Uterus (tissue), 3 donors: ENCODE measurements at regions not wholly inside any gene's neighbourhood (a gene's known extent, or its start where the extent isn't known, plus 50 kb on each side); places are given as distances from the start of the nearest gene placed in this dataset.

ENCODE experiments used
- DNase-seq, 2 donors: peaks; one replicate each; pipeline ENCODE4 v3.0.0-alpha.2; 2019 to 2020
- H3K27ac ChIP-seq, 2 donors: fragments of 200-600 bp; sonication (generic); 1 replicate in 1 of 2; 2 replicates in 1 of 2; pipeline ENCODE4 v1.5.1; 2016 to 2018
- H3K27me3 ChIP-seq, 2 donors: fragments of 200-600 bp; sonication (generic); one replicate each; pipeline ENCODE4 v1.5.1; 2018 to 2019; ENCODE audit warnings: control low read depth in 1 of 2
- H3K36me3 ChIP-seq, 2 donors: fragments of 200-600 bp; sonication (generic); one replicate each; pipeline ENCODE4 v1.5.1; 2019; ENCODE audit warnings: control low read depth in 1 of 2
- H3K4me1 ChIP-seq, 2 donors: fragments of 200-600 bp; sonication (generic); one replicate each; pipeline ENCODE4 v1.5.1; 2018 to 2019; ENCODE audit warnings: control low read depth in 1 of 2
- H3K4me3 ChIP-seq, 2 donors: fragments of 200-600 bp; sonication (generic); 1 replicate in 1 of 2; 2 replicates in 1 of 2; pipeline ENCODE4 v1.5.1; 2018 to 2019; ENCODE audit warnings: mild to moderate bottlenecking in 1 of 2
- H3K9me3 ChIP-seq, 2 donors: fragments of 200-600 bp; sonication (generic); one replicate each; pipeline ENCODE4 v1.5.1; 2019; ENCODE audit warnings: control low read depth in 1 of 2
- CTCF ChIP-seq, 4 experiments: fragments of 200-600 bp in 2 of 4; fragments of 450-650 bp in 2 of 4; sonication (generic) in 2 of 4; IDR thresholded peaks; one replicate each; pipeline ENCODE4 v1.5.1; 2016 to 2019; ENCODE audit warnings: antibody characterized with exemption in 4 of 4, mild to moderate bottlenecking in 2 of 4, moderate library complexity in 1 of 4
- POLR2A ChIP-seq, 2 donors: fragments of 450-650 bp; IDR thresholded peaks; one replicate each; pipeline ENCODE4 v1.6.1; 2016; ENCODE audit warnings: antibody characterized with exemption in 2 of 2, mild to moderate bottlenecking in 1 of 2, moderate library complexity in 1 of 2
- intact Hi-C: fragments of 100-400 bp; cut with DNase I; formaldehyde crosslinking; loops from one replicate; pipeline ENCODE4 v1.15.1; 2023; ENCODE audit warnings: low total_unique reads
- donor health status: DM: yes; HTN: yes; CAD: no.

- H3K27ac ChIP-seq: no peak overlapping the region
- no peak overlapping the region for H3K4me3 ChIP-seq
- peaks cover 0 to 9% of the 10 kb centered on the region in 2 donors for H3K4me1 ChIP-seq
- H3K27me3 ChIP-seq: no peaks in the 10 kb centered on the region
- TF ChIP-seq POLR2A (IDR thresholded peaks at IDR 0.05): no peak
- TF ChIP-seq CTCF (IDR thresholded peaks at IDR 0.05): no peak
- no peaks in the 10 kb centered on the region for H3K9me3 ChIP-seq
- H3K36me3 ChIP-seq: no peaks in the 10 kb centered on the region
- intact Hi-C loops: loop anchor here (5.0 kb wide), 2 partner anchors 77 to 237 kb away; no protein-coding TSS in a partner anchor
- no peak for DNase-seq
These were observed 152.3 kb downstream of the SMAD6 start for GRCh38 chr15:66854012-66854965.

GRCh38 chr15:66855041-66855440 is 153.0 kb downstream of the SMAD6 start:
- Histone ChIP-seq H3K36me3 (no peaks in the 10 kb centered on the region), H3K9me3 (no peaks in the 10 kb centered on the region), H3K4me1 (peaks cover 0 to 9% of the 10 kb centered on the region in 2 donors), H3K4me3 (no peak overlapping the region), H3K27ac (no peak overlapping the region), H3K27me3 (no peaks in the 10 kb centered on the region)
- intact Hi-C loops: no loop called here
- TF ChIP-seq POLR2A (IDR thresholded peaks at IDR 0.05) (no peak), CTCF (IDR thresholded peaks at IDR 0.05) (no peak)
- no peak for DNase-seq

- Histone ChIP-seq H3K27ac (no peak overlapping the region), H3K9me3 (no peaks in the 10 kb centered on the region), H3K27me3 (no peaks in the 10 kb centered on the region), H3K36me3 (no peaks in the 10 kb centered on the region), H3K4me1 (no peaks in the 10 kb centered on the region), H3K4me3 (no peak overlapping the region)
- no peak for TF ChIP-seq CTCF (IDR thresholded peaks at IDR 0.05)
- no peak for TF ChIP-seq POLR2A (IDR thresholded peaks at IDR 0.05)
- intact Hi-C loops: no loop called here
- no peak for DNase-seq
These were observed 155.7 kb downstream of the SMAD6 start for GRCh38 chr15:66857694-66858093.

DNA sequence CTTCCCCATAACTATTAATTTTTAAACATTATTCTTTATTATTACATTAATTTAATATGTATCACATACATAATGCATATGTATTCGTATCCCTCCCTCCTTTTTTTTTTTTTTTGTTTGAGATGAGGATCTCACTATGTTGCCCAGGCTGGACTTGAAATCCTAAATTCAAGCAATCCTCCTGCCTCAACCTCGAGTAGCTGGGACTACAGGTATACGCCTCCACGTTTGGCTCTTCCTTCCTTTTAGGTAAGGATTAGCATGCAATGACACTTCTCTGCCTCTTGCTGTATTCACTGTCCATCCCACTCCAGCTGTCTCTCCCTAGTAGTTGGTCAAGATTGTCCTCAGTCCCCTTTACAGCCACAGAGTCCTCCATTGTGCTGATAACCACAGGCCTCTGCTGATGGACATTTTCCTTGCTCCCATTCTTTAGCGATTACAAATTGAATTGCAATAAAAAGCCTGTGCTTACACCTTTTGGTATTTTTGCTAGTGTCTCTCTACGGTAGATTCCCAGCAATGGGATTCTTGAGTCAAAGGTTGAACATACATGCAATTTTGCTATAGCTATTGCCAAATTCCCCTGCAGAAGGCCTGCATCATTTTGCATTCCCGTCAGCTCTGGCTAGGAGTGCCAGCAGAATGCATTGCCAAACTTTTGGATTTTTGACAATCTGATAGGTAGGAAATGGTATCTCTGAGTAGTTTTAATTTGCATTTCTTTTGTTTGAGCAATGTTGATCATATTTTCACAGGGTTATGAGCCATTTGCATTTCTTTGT is 156.6 kb downstream of the SMAD6 start:
- TF ChIP-seq POLR2A (IDR thresholded peaks at IDR 0.05): no peak
- TF ChIP-seq CTCF (IDR thresholded peaks at IDR 0.05): no peak
- H3K36me3 ChIP-seq: no peaks in the 10 kb centered on the region
- H3K4me1 ChIP-seq: no peaks in the 10 kb centered on the region
- H3K27me3 ChIP-seq: no peaks in the 10 kb centered on the region
- no peaks in the 10 kb centered on the region for H3K9me3 ChIP-seq
- no peak for DNase-seq
- no peak overlapping the region for H3K4me3 ChIP-seq
- intact Hi-C loops: no loop called here
- no peak overlapping the region for H3K27ac ChIP-seq
